Neutrophil (primary cell): ENCODE measurements at regions not wholly inside any gene's neighbourhood (a gene's known extent, or its start where the extent isn't known, plus 50 kb on each side); places are given as distances from the start of the nearest gene placed in this dataset.

Experiments
- H3K27ac ChIP-seq: fragments of 200-600 bp; sonication (generic); 2 replicates; pipeline ENCODE4 v1.5.1; 2016; ENCODE audit warnings: mild to moderate bottlenecking, moderate library complexity
- H3K27me3 ChIP-seq: fragments of 200-600 bp; sonication (generic); 2 replicates; pipeline ENCODE4 v1.6.0; 2016; ENCODE audit warnings: mild to moderate bottlenecking
- H3K36me3 ChIP-seq: fragments of 200-600 bp; sonication (generic); 2 replicates; pipeline ENCODE4 v1.5.1; 2017
- H3K4me1 ChIP-seq, 2 experiments: fragments of 200-600 bp in 1 of 2; sonication (generic) in 1 of 2; 1 replicate in 1 of 2; 2 replicates in 1 of 2; pipeline versions ENCODE4 v1.5.1 to v1.6.1; 2013 to 2016; ENCODE audit warnings: low read depth in 1 of 2, low read length in 1 of 2, mild to moderate bottlenecking in 1 of 2, moderate library complexity in 1 of 2; ENCODE audit not compliant: control insufficient read depth in 1 of 2, insufficient read depth in 1 of 2
- H3K4me3 ChIP-seq, 2 experiments: fragments of 200-600 bp in 1 of 2; sonication (generic) in 1 of 2; 1 replicate in 1 of 2; 2 replicates in 1 of 2; pipeline ENCODE4 v1.5.1; 2013 to 2016; ENCODE audit warnings: low read depth in 1 of 2, low read length in 1 of 2, mild to moderate bottlenecking in 1 of 2, moderate library complexity in 1 of 2
- H3K9me3 ChIP-seq: fragments of 200-600 bp; sonication (generic); 2 replicates; pipeline ENCODE4 v1.5.1; 2016
- CTCF ChIP-seq: fragments of 200-600 bp; sonication (generic); IDR thresholded peaks from 2 replicates; pipeline ENCODE4 v1.5.1; 2016; ENCODE audit warnings: antibody characterized with exemption

GRCh38 chr2:14511541-14511940 lies 121.0 kb upstream of the LRATD1 start:
- Histone ChIP-seq H3K9me3 (no peaks in the 10 kb centered on the region), H3K36me3 (no peaks in the 10 kb centered on the region), H3K4me3 (no peak overlapping the region), H3K27ac (no peak overlapping the region), H3K27me3 (no peaks in the 10 kb centered on the region), H3K4me1 (no peaks in the 10 kb centered on the region)
- no peak for TF ChIP-seq CTCF

- no peak overlapping the region for H3K4me3 ChIP-seq
- TF ChIP-seq CTCF, result no peak
- no peaks in the 10 kb centered on the region for H3K36me3 ChIP-seq
- H3K27ac ChIP-seq, result no peak overlapping the region
- H3K9me3 ChIP-seq, result no peaks in the 10 kb centered on the region
- no peaks in the 10 kb centered on the region for H3K27me3 ChIP-seq
- no peaks in the 10 kb centered on the region for H3K4me1 ChIP-seq
These were observed 118.6 kb upstream of the LRATD1 start for GRCh38 chr2:14513903-14514302.

GRCh38 chr2:14516844-14517243 lies 115.7 kb upstream of the LRATD1 start:
- Histone ChIP-seq H3K4me3 (no peak overlapping the region), H3K27me3 (no peaks in the 10 kb centered on the region), H3K36me3 (no peaks in the 10 kb centered on the region), H3K27ac (no peak overlapping the region), H3K4me1 (no peaks in the 10 kb centered on the region), H3K9me3 (no peaks in the 10 kb centered on the region)
- no peak for TF ChIP-seq CTCF

GRCh38 chr2:14517731-14518130 lies 114.8 kb upstream of the LRATD1 start:
- Histone ChIP-seq H3K4me3 (no peak overlapping the region), H3K36me3 (no peaks in the 10 kb centered on the region), H3K9me3 (no peaks in the 10 kb centered on the region), H3K27ac (no peak overlapping the region), H3K27me3 (no peaks in the 10 kb centered on the region), H3K4me1 (no peaks in the 10 kb centered on the region)
- no peak for TF ChIP-seq CTCF

GRCh38 chr2:14520385-14520945 lies 112.1 kb upstream of the LRATD1 start:
- Histone ChIP-seq H3K9me3 (no peaks in the 10 kb centered on the region), H3K4me3 (no peak overlapping the region)

More at GRCh38 chr2:14520385-14520945, 112.1 kb upstream of the LRATD1 start:
- no peaks in the 10 kb centered on the region for H3K27me3 ChIP-seq
- TF ChIP-seq CTCF, result no peak
- H3K36me3 ChIP-seq, result no peaks in the 10 kb centered on the region
- H3K4me1 ChIP-seq, result no peaks in the 10 kb centered on the region
- no peak overlapping the region for H3K27ac ChIP-seq
